B cell (primary cell): ENCODE measurements at regions not wholly inside any gene's neighbourhood (a gene's known extent, or its start where the extent isn't known, plus 50 kb on each side); places are given as distances from the start of the nearest gene placed in this dataset.

Experiments
- ATAC-seq: fragments of 200-7000 bp; cut with Tn5 transposase; one replicate; pipeline ENCODE4 v1.10.0; 2021; ENCODE audit warnings: low read depth, mild to moderate bottlenecking, moderate number of reproducible peaks, moderate library complexity
- CTCF ChIA-PET: fragments of 350-600 bp; sonication (Branson Sonifier 250); formaldehyde crosslinking; loops from one replicate; lab custom pipeline; 2021; ENCODE audit warnings: antibody characterized with exemption, inconsistent platforms; lab: Charles Lee
- POLR2A ChIA-PET: fragments of 350-600 bp; sonication (Branson Sonifier 250); formaldehyde crosslinking; loops from one replicate; lab custom pipeline; 2021; ENCODE audit warnings: antibody characterized with exemption; lab: Charles Lee
- DNase-seq: peaks from one replicate; pipeline ENCODE4 v3.0.0; 2013
- H2AFZ ChIP-seq: 2 replicates; pipeline ENCODE4 v1.6.1; 2012; ENCODE audit warnings: mild to moderate bottlenecking, low read depth, low read length; ENCODE audit not compliant: insufficient read depth, poor library complexity, severe bottlenecking
- H3K27ac ChIP-seq, 2 donors: 1 replicate in 1 of 2; 2 replicates in 1 of 2; pipeline ENCODE4 v1.5.1; 2012 to 2013; ENCODE audit warnings: low read length in 2 of 2, mild to moderate bottlenecking in 2 of 2, moderate library complexity in 1 of 2
- H3K27me3 ChIP-seq, 4 experiments: fragments of 200-600 bp in 1 of 4; sonication (generic) in 1 of 4; replicated peaks in 1 of 4; 1 replicate in 2 of 4; 2 replicates in 2 of 4; pipeline versions ENCODE4 v1.6.1 to v1.7.0; 2013 to 2016; ENCODE audit warnings: low read length in 3 of 4, mild to moderate bottlenecking in 2 of 4, mixed read lengths in 1 of 4, moderate library complexity in 1 of 4; ENCODE audit not compliant: insufficient read depth in 4 of 4, control insufficient read depth in 3 of 4; ENCODE audit errors: control extremely low read depth in 1 of 4
- H3K36me3 ChIP-seq, 2 experiments: replicated peaks in 1 of 2; 1 replicate in 1 of 2; 2 replicates in 1 of 2; pipeline versions ENCODE4 v1.6.1 to v1.7.1; 2013; ENCODE audit warnings: low read length in 1 of 2; ENCODE audit not compliant: insufficient read depth in 2 of 2, control insufficient read depth in 1 of 2; ENCODE audit errors: control extremely low read depth in 1 of 2, extremely low read depth in 1 of 2
- H3K4me1 ChIP-seq, 2 donors: fragments of 200-600 bp in 1 of 2; sonication (generic) in 1 of 2; 1 replicate in 1 of 2; 2 replicates in 1 of 2; pipeline versions ENCODE4 v1.5.1 to v1.6.1; 2013 to 2017; ENCODE audit warnings: low read length in 2 of 2; ENCODE audit not compliant: control insufficient read depth in 2 of 2, insufficient read depth in 2 of 2
- H3K4me2 ChIP-seq: replicated peaks from 2 replicates; pipeline ENCODE3; 2012; ENCODE audit warnings: mild to moderate bottlenecking, low read depth, low read length; ENCODE audit not compliant: poor library complexity, severe bottlenecking
- H3K4me3 ChIP-seq, 5 experiments: fragments of 200-600 bp in 1 of 5; sonication (generic) in 1 of 5; 1 replicate in 3 of 5; 2 replicates in 2 of 5; pipeline versions ENCODE4 v1.5.1 to v1.7.0; 2011 to 2016; ENCODE audit warnings: low read length in 4 of 5, mild to moderate bottlenecking in 4 of 5, low read depth in 2 of 5, control low read depth in 1 of 5, moderate library complexity in 1 of 5; ENCODE audit not compliant: insufficient read depth in 1 of 5; ENCODE audit errors: control extremely low read depth in 1 of 5, extremely low read depth in 1 of 5
- H3K79me2 ChIP-seq: fragments of 200-600 bp; sonication (generic); one replicate; pipeline ENCODE4 v1.6.0; 2016; ENCODE audit warnings: low read length; ENCODE audit not compliant: control insufficient read depth, insufficient read depth
- H3K9ac ChIP-seq: fragments of 200-600 bp; sonication (generic); 2 replicates; pipeline ENCODE4 v1.6.1; 2017; ENCODE audit warnings: mild to moderate bottlenecking, low read length, moderate library complexity
- H3K9me3 ChIP-seq, 3 donors: one replicate each; pipeline versions ENCODE4 v1.6.1 to v1.7.1; 2013; ENCODE audit warnings: low read length in 2 of 3; ENCODE audit not compliant: control insufficient read depth in 2 of 3, insufficient read depth in 1 of 3; ENCODE audit errors: control extremely low read depth in 1 of 3
- H4K20me1 ChIP-seq: 2 replicates; pipeline ENCODE4 v1.6.0; 2012; ENCODE audit warnings: mild to moderate bottlenecking, low read length; ENCODE audit not compliant: insufficient read depth, control insufficient read depth, poor library complexity, severe bottlenecking
- H3K27ac Mint-ChIP-seq: one replicate; pipeline ENCODE4 v1.8.0; 2021; ENCODE audit warnings: mixed read lengths
- H3K27me3 Mint-ChIP-seq: one replicate; pipeline ENCODE4 v1.8.0; 2021; ENCODE audit warnings: mixed read lengths
- H3K4me1 Mint-ChIP-seq: one replicate; pipeline ENCODE4 v1.8.0; 2021; ENCODE audit warnings: mixed read lengths
- H3K4me3 Mint-ChIP-seq: one replicate; pipeline ENCODE4 v1.8.0; 2021; ENCODE audit warnings: mixed read lengths
- H3K9me3 Mint-ChIP-seq: one replicate; pipeline ENCODE4 v1.8.0; 2022; ENCODE audit warnings: mixed read lengths; ENCODE audit not compliant: insufficient read depth
- EZH2 ChIP-seq: IDR thresholded peaks from 2 replicates; pipeline ENCODE4 v1.6.1; 2012; ENCODE audit warnings: borderline replicate concordance, low read depth, mild to moderate bottlenecking, moderate library complexity, low read length; ENCODE audit not compliant: insufficient read depth, poor library complexity, severe bottlenecking
- WGBS: methylation state at CpG from one replicate; pipeline ENCODE4 v1.1.5; 2013; ENCODE audit warnings: missing lambda C conversion rate; ENCODE audit not compliant: insufficient coverage; 5-methylcytosine and 5-hydroxymethylcytosine counted together
- intact Hi-C: fragments of 100-400 bp; cut with micrococcal nuclease; formaldehyde crosslinking; loops from one replicate; pipeline ENCODE4 v1.10.0; 2022
- TF ChIP-seq, protein P1 (sequence below): fragments of 200-600 bp; IDR thresholded peaks from one replicate; pipeline ENCODE4 v1.8.0; 2022; ENCODE audit warnings: antibody characterized with exemption, mild to moderate bottlenecking

DNA sequence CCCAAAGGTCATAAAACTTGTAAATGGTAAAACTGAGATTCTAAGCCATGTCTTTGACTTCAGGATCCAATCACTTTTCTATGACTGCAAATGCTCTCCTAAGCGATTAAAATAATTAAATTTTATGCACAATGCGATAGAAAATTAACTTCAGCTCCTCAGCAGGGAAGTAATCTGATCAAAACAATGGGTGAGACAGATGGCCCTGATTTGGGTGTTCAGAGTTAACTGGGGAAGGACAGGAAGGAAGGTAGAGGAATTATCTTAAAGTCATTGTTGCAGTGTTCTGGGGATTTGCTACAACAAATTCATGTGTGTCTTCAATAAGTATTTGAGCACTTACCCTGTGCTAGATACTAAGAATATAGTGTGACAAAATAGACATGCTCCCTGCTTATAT is 446.0 kb upstream of the MEX3C start:
- no peak overlapping the region for H3K4me2 ChIP-seq
- no peaks in the 10 kb centered on the region for H3K9me3 ChIP-seq
- Mint-ChIP-seq H3K4me3 (no peak overlapping the region), H3K27ac (no peak overlapping the region), H3K27me3 (peaks cover 6% of the 10 kb centered on the region), H3K4me1 (no peaks in the 10 kb centered on the region), H3K9me3 (no peaks in the 10 kb centered on the region)
- no peak overlapping the region for H2AFZ ChIP-seq
- H3K27ac ChIP-seq: no peak overlapping the region
- H3K4me3 ChIP-seq: no peak overlapping the region
- no peaks in the 10 kb centered on the region for H3K36me3 ChIP-seq
- DNase-seq (no peak), ATAC-seq (no peak)
- intact Hi-C loops: no loop called here
- no peaks in the 10 kb centered on the region for H3K4me1 ChIP-seq
- no peak overlapping the region for H3K9ac ChIP-seq
- ChIA-PET POLR2A (no interaction called here), CTCF (no interaction called here)
- H3K27me3 ChIP-seq: peaks cover 0 to 2% (median 0%) of the 10 kb centered on the region in 4 experiments
- TF ChIP-seq, protein P1, sequence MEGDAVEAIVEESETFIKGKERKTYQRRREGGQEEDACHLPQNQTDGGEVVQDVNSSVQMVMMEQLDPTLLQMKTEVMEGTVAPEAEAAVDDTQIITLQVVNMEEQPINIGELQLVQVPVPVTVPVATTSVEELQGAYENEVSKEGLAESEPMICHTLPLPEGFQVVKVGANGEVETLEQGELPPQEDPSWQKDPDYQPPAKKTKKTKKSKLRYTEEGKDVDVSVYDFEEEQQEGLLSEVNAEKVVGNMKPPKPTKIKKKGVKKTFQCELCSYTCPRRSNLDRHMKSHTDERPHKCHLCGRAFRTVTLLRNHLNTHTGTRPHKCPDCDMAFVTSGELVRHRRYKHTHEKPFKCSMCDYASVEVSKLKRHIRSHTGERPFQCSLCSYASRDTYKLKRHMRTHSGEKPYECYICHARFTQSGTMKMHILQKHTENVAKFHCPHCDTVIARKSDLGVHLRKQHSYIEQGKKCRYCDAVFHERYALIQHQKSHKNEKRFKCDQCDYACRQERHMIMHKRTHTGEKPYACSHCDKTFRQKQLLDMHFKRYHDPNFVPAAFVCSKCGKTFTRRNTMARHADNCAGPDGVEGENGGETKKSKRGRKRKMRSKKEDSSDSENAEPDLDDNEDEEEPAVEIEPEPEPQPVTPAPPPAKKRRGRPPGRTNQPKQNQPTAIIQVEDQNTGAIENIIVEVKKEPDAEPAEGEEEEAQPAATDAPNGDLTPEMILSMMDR: no peak
- TF ChIP-seq EZH2: no peak
- H3K79me2 ChIP-seq: no peaks in the 10 kb centered on the region
- H4K20me1 ChIP-seq: no peaks in the 10 kb centered on the region
- no CpG with 5 or more reads among the region's 2 CpGs for WGBS

DNA sequence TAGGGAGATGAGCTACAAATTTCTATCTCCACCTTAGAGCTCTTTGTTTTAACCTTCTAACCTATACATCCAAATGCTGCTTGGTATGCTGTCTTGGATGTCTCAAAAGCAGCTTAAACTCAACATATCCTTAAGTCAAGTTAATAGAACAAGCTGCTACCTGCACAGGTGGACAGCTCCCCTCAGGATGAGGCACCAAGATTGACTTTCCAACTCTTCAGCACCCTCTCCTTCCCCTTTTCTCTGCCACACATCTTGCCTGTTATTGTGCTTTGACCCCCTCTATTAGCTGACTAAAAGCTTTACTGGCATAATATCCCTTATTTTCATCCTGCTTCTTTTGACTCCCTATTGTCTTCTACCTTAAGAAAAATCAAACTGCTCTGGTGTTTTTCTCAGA is 448.1 kb upstream of the MEX3C start:
- TF ChIP-seq EZH2: no peak
- TF ChIP-seq, protein P1: no peak
- Histone ChIP-seq H2AFZ (no peak overlapping the region), H3K27me3 (peaks cover 0 to 2% (median 0%) of the 10 kb centered on the region in 4 experiments), H3K9me3 (no peaks in the 10 kb centered on the region), H4K20me1 (no peaks in the 10 kb centered on the region), H3K4me2 (no peak overlapping the region), H3K4me3 (no peak overlapping the region), H3K9ac (no peak overlapping the region), H3K4me1 (no peaks in the 10 kb centered on the region), H3K36me3 (no peaks in the 10 kb centered on the region), H3K27ac (no peak overlapping the region), H3K79me2 (no peaks in the 10 kb centered on the region)
- no peaks in the 10 kb centered on the region for H3K9me3 Mint-ChIP-seq
- POLR2A ChIA-PET: no interaction called here
- no peak for ATAC-seq
- DNase-seq: no peak
- intact Hi-C loops: no loop called here
- no peak overlapping the region for H3K27ac Mint-ChIP-seq
- H3K4me3 Mint-ChIP-seq: no peak overlapping the region
- no peaks in the 10 kb centered on the region for H3K4me1 Mint-ChIP-seq
- peaks cover 6% of the 10 kb centered on the region for H3K27me3 Mint-ChIP-seq
- CTCF ChIA-PET: no interaction called here
